PFSK-1 (cell line): ENCODE measurements at regions not wholly inside any gene's neighbourhood (a gene's known extent, or its start where the extent isn't known, plus 50 kb on each side); places are given as distances from the start of the nearest gene placed in this dataset.

Experiments
- FOXP2 ChIP-seq: optimal IDR thresholded peaks from 2 replicates; pipeline ENCODE3; 2011; ENCODE audit warnings: borderline replicate concordance, control low read depth, inconsistent platforms; ENCODE audit not compliant: insufficient read depth; ENCODE audit errors: extremely low read length, extremely low read depth
- POLR2AphosphoS5 ChIP-seq: IDR thresholded peaks from 2 replicates; pipeline ENCODE4 v1.6.1; 2012; ENCODE audit warnings: low read depth, mild to moderate bottlenecking, control low read depth, low read length, moderate library complexity
- SIN3A ChIP-seq: IDR thresholded peaks from 2 replicates; pipeline ENCODE4 v1.6.1; 2012; ENCODE audit warnings: mild to moderate bottlenecking, low read length, moderate library complexity, borderline replicate concordance; ENCODE audit not compliant: insufficient read depth
- TAF1 ChIP-seq: IDR thresholded peaks from 2 replicates; pipeline ENCODE4 v1.6.1; 2012; ENCODE audit warnings: low read length, control low read depth, borderline replicate concordance; ENCODE audit not compliant: insufficient read depth
- TF ChIP-seq, protein P1 (sequence below), 2 experiments: IDR thresholded peaks; 2 replicates each; pipeline versions ENCODE4 v1.6.1 to v1.8.0; 2011 to 2012; ENCODE audit warnings: low read depth in 2 of 2, low read length in 2 of 2, control low read depth in 1 of 2, inconsistent platforms in 1 of 2, mild to moderate bottlenecking in 1 of 2, moderate library complexity in 1 of 2; ENCODE audit not compliant: insufficient read depth in 1 of 2

DNA sequence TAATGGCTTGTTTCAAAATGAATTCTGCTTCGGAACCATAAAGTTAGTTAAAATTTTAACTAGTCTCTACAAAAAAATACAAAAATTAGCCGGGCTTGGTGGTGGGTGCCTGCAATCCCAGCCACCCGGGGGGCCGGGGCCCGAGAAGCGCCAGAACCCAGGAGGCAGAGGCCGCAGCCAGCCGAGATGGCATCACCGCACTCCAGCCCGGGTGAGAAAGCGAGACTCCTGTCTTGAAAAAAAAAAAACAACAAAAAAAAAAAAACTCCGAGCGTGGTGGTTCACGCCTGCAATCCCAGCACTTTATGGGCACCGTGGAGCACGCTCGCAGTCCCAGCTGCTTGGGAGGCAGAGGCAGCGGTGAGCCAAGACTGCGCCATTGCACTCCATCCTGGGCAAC is 781.4 kb downstream of the BRINP3 start:
- TF ChIP-seq, protein P1, sequence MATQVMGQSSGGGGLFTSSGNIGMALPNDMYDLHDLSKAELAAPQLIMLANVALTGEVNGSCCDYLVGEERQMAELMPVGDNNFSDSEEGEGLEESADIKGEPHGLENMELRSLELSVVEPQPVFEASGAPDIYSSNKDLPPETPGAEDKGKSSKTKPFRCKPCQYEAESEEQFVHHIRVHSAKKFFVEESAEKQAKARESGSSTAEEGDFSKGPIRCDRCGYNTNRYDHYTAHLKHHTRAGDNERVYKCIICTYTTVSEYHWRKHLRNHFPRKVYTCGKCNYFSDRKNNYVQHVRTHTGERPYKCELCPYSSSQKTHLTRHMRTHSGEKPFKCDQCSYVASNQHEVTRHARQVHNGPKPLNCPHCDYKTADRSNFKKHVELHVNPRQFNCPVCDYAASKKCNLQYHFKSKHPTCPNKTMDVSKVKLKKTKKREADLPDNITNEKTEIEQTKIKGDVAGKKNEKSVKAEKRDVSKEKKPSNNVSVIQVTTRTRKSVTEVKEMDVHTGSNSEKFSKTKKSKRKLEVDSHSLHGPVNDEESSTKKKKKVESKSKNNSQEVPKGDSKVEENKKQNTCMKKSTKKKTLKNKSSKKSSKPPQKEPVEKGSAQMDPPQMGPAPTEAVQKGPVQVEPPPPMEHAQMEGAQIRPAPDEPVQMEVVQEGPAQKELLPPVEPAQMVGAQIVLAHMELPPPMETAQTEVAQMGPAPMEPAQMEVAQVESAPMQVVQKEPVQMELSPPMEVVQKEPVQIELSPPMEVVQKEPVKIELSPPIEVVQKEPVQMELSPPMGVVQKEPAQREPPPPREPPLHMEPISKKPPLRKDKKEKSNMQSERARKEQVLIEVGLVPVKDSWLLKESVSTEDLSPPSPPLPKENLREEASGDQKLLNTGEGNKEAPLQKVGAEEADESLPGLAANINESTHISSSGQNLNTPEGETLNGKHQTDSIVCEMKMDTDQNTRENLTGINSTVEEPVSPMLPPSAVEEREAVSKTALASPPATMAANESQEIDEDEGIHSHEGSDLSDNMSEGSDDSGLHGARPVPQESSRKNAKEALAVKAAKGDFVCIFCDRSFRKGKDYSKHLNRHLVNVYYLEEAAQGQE (IDR thresholded peaks at IDR 0.05; ENCODE audit: insufficient read depth in 1 of 2, low read depth in 2 of 2, low read length in 2 of 2) = no peak
- no peak for TF ChIP-seq SIN3A
- TF ChIP-seq POLR2AphosphoS5 = no peak
- TF ChIP-seq TAF1 = no peak
- TF ChIP-seq FOXP2 = no peak
